ENCODE measurements at regions not wholly inside any gene's neighbourhood (a gene's known extent, or its start where the extent isn't known, plus 50 kb on each side); places are given as distances from the start of the nearest gene placed in this dataset.

DNA sequence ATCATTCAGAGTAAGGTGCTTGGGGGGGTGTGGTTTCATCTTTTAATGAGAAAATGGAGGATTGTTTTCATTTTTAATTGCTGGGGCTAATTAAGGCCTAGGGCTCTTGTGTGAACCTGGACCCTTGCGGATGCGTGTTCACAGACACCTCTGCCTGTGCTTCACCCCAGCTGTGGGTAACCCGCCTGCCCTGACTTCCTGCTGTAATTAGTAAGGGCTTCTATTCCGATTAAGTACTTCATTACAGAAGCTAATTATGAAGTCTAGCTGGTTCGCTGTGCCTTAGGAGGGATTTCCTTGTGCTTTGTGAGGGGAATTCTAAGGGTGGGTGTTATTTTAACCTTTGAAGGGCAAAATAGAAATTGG lies 215.3 kb downstream of the PMP22 start:
- Mint-ChIP-seq H3K27ac (no peak overlapping the region), H3K4me3 (no peak overlapping the region), H3K4me1 (no peaks in the 10 kb centered on the region), H3K9me3 (ENCODE audit: low read depth) (no peaks in the 10 kb centered on the region), H3K36me3 (no peaks in the 10 kb centered on the region), H3K27me3 (peaks cover 13% of the 10 kb centered on the region)
- CTCF ChIA-PET = no interaction called here
- DNase-seq (no peak), ATAC-seq (no peak)

- Mint-ChIP-seq H3K27me3 (peaks cover 13% of the 10 kb centered on the region), H3K4me1 (no peaks in the 10 kb centered on the region), H3K27ac (no peak overlapping the region), H3K9me3 (ENCODE audit: low read depth) (no peaks in the 10 kb centered on the region), H3K36me3 (no peaks in the 10 kb centered on the region), H3K4me3 (no peak overlapping the region)
- DNase-seq (no peak), ATAC-seq (no peak)
- CTCF ChIA-PET = no interaction called here
Measured at GRCh38 chr17:15048933-15049794, 216.0 kb downstream of the PMP22 start.

DNA sequence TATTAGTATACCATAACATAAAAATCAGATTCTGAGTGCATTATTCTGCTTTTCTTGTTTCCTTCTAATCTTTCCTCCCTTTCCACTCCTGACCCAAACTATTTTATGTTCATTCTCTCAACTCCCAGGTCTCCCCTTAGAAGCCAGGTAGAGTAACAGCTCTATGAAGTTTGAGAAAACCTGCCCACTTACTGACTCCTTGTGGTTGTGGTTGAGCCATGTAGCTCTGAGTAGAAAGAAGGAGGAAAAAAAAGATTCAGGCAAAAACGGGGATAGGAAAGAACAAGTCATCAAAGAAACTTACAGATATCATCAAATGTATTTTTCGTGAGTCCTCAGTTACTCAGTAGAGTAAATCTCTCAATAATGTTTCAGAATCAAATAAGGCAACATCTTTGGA lies 216.7 kb downstream of the PMP22 start:
- Mint-ChIP-seq H3K36me3 (no peaks in the 10 kb centered on the region), H3K4me1 (no peaks in the 10 kb centered on the region), H3K4me3 (no peak overlapping the region), H3K27ac (no peak overlapping the region), H3K9me3 (ENCODE audit: low read depth) (no peaks in the 10 kb centered on the region), H3K27me3 (peaks cover 13% of the 10 kb centered on the region)
- CTCF ChIA-PET = no interaction called here
- DNase-seq (no peak), ATAC-seq (no peak)

- no peak for ATAC-seq
Measured at GRCh38 chr17:15042311-15042710, 222.8 kb downstream of the PMP22 start.

DNA sequence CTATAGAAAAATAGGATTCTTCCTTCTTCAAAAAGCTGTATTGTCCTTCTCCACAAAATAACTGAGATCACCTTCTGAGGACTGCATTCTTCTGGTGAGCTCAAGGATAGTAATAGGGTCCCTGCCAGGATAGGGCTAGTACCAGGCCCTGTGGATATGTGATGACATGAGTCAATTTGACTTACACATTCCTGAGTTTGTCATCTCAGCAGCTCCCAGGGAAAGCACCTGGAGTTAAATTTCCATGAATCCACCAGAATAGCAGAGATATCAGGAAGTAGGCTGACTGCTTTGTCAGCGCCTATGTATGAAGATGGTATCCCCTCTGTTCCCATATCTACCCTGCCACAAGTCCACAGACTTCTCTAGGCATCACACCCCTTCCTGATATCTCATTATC lies 225.8 kb downstream of the PMP22 start:
- Mint-ChIP-seq H3K9me3 (ENCODE audit: low read depth) (peaks cover 3% of the 10 kb centered on the region), H3K36me3 (no peaks in the 10 kb centered on the region), H3K4me3 (no peak overlapping the region), H3K4me1 (no peaks in the 10 kb centered on the region), H3K27ac (no peak overlapping the region), H3K27me3 (no peaks in the 10 kb centered on the region)
- DNase-seq = no peak
- no peak for ATAC-seq
- CTCF ChIA-PET = no interaction called here

More at GRCh38 chr17:15042311-15042710, 222.8 kb downstream of the PMP22 start:
- Mint-ChIP-seq H3K27ac (no peak overlapping the region), H3K4me1 (no peaks in the 10 kb centered on the region), H3K27me3 (no peaks in the 10 kb centered on the region), H3K4me3 (no peak overlapping the region), H3K9me3 (ENCODE audit: low read depth) (no peaks in the 10 kb centered on the region), H3K36me3 (no peaks in the 10 kb centered on the region)
- DNase-seq = no peak
- CTCF ChIA-PET = no interaction called here

DNA sequence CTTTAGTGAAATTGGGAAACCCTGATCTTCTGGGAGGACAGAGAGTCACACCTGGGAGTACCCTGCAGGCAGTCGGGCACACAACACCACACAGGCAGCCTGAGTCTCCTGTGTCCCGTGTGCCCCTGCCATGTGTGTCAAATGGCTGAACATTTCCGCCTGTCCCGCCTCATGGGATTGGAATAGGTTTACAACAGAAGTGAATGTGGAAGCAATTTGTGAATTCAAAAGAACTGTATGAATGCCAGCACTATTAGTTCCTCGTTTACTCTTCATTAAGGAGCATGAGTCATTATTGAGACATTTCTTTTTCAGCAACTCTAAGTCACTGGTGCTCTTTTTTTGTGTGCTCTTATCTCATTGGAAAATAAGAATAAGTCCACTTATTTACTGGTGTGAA lies 226.5 kb downstream of the PMP22 start:
- no peaks in the 10 kb centered on the region for H3K4me1 Mint-ChIP-seq
- peaks cover 3% of the 10 kb centered on the region for H3K9me3 Mint-ChIP-seq (ENCODE audit: low read depth)
- no peaks in the 10 kb centered on the region for H3K36me3 Mint-ChIP-seq
- CTCF ChIA-PET = no interaction called here
- DNase-seq (no peak), ATAC-seq (no peak)
- no peak overlapping the region for H3K4me3 Mint-ChIP-seq
- H3K27me3 Mint-ChIP-seq = no peaks in the 10 kb centered on the region
- H3K27ac Mint-ChIP-seq = no peak overlapping the region

DNA sequence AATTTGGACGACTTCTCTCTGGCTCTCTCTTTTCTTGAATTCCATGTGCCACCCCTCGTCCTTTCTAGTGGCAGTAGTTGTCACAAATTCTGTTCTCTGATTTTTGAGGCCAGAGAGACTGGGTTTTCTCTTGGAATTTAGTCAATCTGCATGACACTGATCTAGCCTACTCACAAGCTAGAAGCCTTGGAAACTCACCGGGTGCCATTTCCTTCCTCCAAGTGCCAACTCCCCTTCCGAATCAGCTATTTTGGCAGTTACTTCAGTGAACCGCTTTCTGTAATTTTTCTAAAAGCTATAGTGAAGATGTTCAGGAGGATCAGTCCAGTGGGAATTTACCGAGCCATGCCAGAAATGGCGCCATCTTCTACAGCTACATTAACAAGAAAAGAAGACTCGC lies 228.9 kb downstream of the PMP22 start:
- Mint-ChIP-seq H3K4me3 (no peak overlapping the region), H3K9me3 (ENCODE audit: low read depth) (peaks cover 3% of the 10 kb centered on the region), H3K27ac (no peak overlapping the region), H3K27me3 (no peaks in the 10 kb centered on the region), H3K36me3 (no peaks in the 10 kb centered on the region), H3K4me1 (no peaks in the 10 kb centered on the region)
- DNase-seq = no peak
- ATAC-seq = no peak
- CTCF ChIA-PET = no interaction called here

DNA sequence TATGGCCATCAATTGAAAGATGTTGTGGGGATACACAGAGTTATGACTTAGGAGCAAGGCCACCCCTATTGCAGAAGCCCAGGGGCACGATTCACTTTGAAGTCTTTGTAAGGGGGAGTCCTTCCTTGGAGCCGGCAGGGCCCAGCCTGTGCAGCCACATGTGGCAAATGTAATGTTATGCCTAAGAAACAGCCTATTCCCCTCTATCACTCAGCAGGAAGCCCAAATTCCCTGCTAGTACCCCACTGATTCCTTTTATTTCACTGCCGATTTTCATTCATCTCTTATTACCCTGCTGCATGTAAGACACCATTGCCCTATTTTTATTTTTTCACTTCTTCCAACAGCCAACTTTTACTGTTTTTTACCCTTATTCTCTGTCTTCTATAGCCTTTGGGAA lies 233.2 kb downstream of the PMP22 start:
- H3K27me3 Mint-ChIP-seq = no peaks in the 10 kb centered on the region
- H3K4me3 Mint-ChIP-seq = no peak overlapping the region
- no peaks in the 10 kb centered on the region for H3K4me1 Mint-ChIP-seq
- no peak for ATAC-seq
- H3K9me3 Mint-ChIP-seq (ENCODE audit: low read depth) = peaks cover 3% of the 10 kb centered on the region
- no peak overlapping the region for H3K27ac Mint-ChIP-seq
- CTCF ChIA-PET = no interaction called here
- DNase-seq = no peak
- no peaks in the 10 kb centered on the region for H3K36me3 Mint-ChIP-seq

DNA sequence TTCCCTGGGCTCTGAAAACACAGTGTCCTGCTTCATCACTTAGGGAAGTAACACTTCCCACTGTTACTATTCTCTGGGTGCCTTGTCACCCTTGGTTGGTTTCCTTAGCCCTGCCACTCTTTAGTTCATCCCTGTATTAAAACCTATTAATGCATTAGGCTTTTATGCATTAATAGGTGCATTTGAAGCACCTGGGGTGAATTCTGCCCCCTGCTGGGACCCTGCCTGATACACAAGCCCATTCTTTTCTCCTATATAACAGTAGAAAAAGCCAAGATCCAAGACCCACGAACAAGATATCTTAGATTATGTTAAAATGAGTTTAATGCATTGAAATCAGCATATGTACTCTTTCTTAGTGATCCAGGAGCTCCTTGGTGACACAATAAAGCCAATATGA lies 235.7 kb downstream of the PMP22 start:
- no peak overlapping the region for H3K4me3 Mint-ChIP-seq
- no peaks in the 10 kb centered on the region for H3K9me3 Mint-ChIP-seq (ENCODE audit: low read depth)
- no peaks in the 10 kb centered on the region for H3K36me3 Mint-ChIP-seq
- no peak overlapping the region for H3K27ac Mint-ChIP-seq
- no peak for ATAC-seq
- no peaks in the 10 kb centered on the region for H3K4me1 Mint-ChIP-seq
- H3K27me3 Mint-ChIP-seq = no peaks in the 10 kb centered on the region
- CTCF ChIA-PET = no interaction called here
- DNase-seq = no peak

- Mint-ChIP-seq H3K27me3 (no peaks in the 10 kb centered on the region), H3K9me3 (ENCODE audit: low read depth) (no peaks in the 10 kb centered on the region), H3K36me3 (no peaks in the 10 kb centered on the region), H3K4me3 (no peak overlapping the region), H3K4me1 (no peaks in the 10 kb centered on the region), H3K27ac (no peak overlapping the region)
- DNase-seq (no peak), ATAC-seq (no peak)
- CTCF ChIA-PET = no interaction called here
Measured at GRCh38 chr17:15027853-15028252, 237.3 kb downstream of the PMP22 start.

- Mint-ChIP-seq H3K4me1 (no peaks in the 10 kb centered on the region), H3K4me3 (no peak overlapping the region), H3K27me3 (no peaks in the 10 kb centered on the region), H3K27ac (no peak overlapping the region), H3K36me3 (no peaks in the 10 kb centered on the region), H3K9me3 (ENCODE audit: low read depth) (no peaks in the 10 kb centered on the region)
- DNase-seq = no peak
- CTCF ChIA-PET = no interaction called here
- no peak for ATAC-seq
Measured at GRCh38 chr17:15026088-15026487, 239.0 kb downstream of the PMP22 start.

- no peak overlapping the region for H3K27ac Mint-ChIP-seq
- no peaks in the 10 kb centered on the region for H3K4me1 Mint-ChIP-seq
- H3K27me3 Mint-ChIP-seq = no peaks in the 10 kb centered on the region
- CTCF ChIA-PET = no interaction called here
- H3K4me3 Mint-ChIP-seq = no peak overlapping the region
- no peaks in the 10 kb centered on the region for H3K36me3 Mint-ChIP-seq
- H3K9me3 Mint-ChIP-seq (ENCODE audit: low read depth) = no peaks in the 10 kb centered on the region
- ATAC-seq (no peak), DNase-seq (no peak)
Measured at GRCh38 chr17:15023589-15024336, 241.4 kb downstream of the PMP22 start.

DNA sequence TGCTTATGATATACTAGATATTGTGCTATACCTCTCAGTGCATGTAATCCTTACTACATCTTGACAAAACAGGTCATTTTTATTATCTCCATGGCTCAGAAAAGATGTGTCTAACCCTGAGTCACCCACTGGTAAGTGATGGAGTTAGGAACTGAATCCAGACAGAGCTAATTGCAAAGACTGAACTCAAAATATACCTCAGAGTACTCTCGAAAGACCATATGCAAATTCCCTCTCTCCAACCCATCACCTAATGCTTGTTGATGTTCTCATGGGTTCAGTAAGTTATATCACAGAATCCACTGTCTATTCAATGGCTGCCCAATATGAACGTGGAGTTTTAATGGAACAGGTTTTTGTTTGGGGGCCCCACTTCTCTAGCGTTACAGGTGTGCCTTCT lies 246.0 kb downstream of the PMP22 start:
- Mint-ChIP-seq H3K9me3 (ENCODE audit: low read depth) (no peaks in the 10 kb centered on the region), H3K27ac (no peak overlapping the region)
- ATAC-seq = no peak

GRCh38 chr17:15012351-15012980 lies 252.7 kb downstream of the PMP22 start:
- CTCF ChIA-PET = no interaction called here
- H3K4me1 Mint-ChIP-seq = no peaks in the 10 kb centered on the region

More for the DNA sequence above, 246.0 kb downstream of the PMP22 start:
- DNase-seq = no peak
- Mint-ChIP-seq H3K36me3 (no peaks in the 10 kb centered on the region), H3K4me3 (no peak overlapping the region), H3K27me3 (no peaks in the 10 kb centered on the region), H3K4me1 (no peaks in the 10 kb centered on the region)
- CTCF ChIA-PET = no interaction called here

More at GRCh38 chr17:15012351-15012980, 252.7 kb downstream of the PMP22 start:
- no peak overlapping the region for H3K4me3 Mint-ChIP-seq
- no peaks in the 10 kb centered on the region for H3K9me3 Mint-ChIP-seq (ENCODE audit: low read depth)
- DNase-seq (no peak), ATAC-seq (no peak)
- no peak overlapping the region for H3K27ac Mint-ChIP-seq
- no peaks in the 10 kb centered on the region for H3K27me3 Mint-ChIP-seq
- H3K36me3 Mint-ChIP-seq = no peaks in the 10 kb centered on the region

All from activated CD8-positive, alpha-beta memory T cell treated with anti-CD3 and anti-CD28 coated beads, Interleukin-2, amount 10 ng/mL, durations not matched to agents 7 days and 5 days (primary cell).